ENCODE measurements at regions not wholly inside any gene's neighbourhood (a gene's known extent, or its start where the extent isn't known, plus 50 kb on each side); places are given as distances from the start of the nearest gene placed in this dataset.
A peak's percentile ranks its signal among the peaks of the same experiment; 100 is the strongest.

- no peak overlapping the region for H3K4me3 ChIP-seq (ENCODE audit: low read depth, low read length)
- no peak for TF ChIP-seq CTCF (IDR thresholded peaks at IDR 0.05; ENCODE audit: low read depth, low read length)
- in situ Hi-C loops (cut with HindIII; ENCODE audit: low sequenced_read_pairs), result no loop called here
- DNase-seq (ENCODE audit: low read depth, low spot score), result no peak
Observed at GRCh38 chr21:17231124-17231523, 281.7 kb upstream of the CXADR start.

- in situ Hi-C loops (cut with HindIII; ENCODE audit: low sequenced_read_pairs), result no loop called here
- no peak overlapping the region for H3K4me3 ChIP-seq (ENCODE audit: low read depth, low read length)
- no peak for DNase-seq (ENCODE audit: low read depth, low spot score)
- no peak for TF ChIP-seq CTCF (IDR thresholded peaks at IDR 0.05; ENCODE audit: low read depth, low read length)
Observed at GRCh38 chr21:17231771-17232170, 281.1 kb upstream of the CXADR start.

- TF ChIP-seq CTCF (IDR thresholded peaks at IDR 0.05; ENCODE audit: low read depth, low read length), result no peak
- in situ Hi-C loops (cut with HindIII; ENCODE audit: low sequenced_read_pairs), result no loop called here
Observed at GRCh38 chr21:17238468-17238867, 274.4 kb upstream of the CXADR start.

GRCh38 chr21:17250778-17251241 lies 262.0 kb upstream of the CXADR start:
- DNase-seq (ENCODE audit: low read depth, low spot score), result peak; percentile 8
- TF ChIP-seq CTCF (IDR thresholded peaks at IDR 0.05; ENCODE audit: low read depth, low read length), result no peak
- in situ Hi-C loops (cut with HindIII; ENCODE audit: low sequenced_read_pairs), result no loop called here
- H3K4me3 ChIP-seq (ENCODE audit: low read depth, low read length), result no peak overlapping the region

More at GRCh38 chr21:17238468-17238867, 274.4 kb upstream of the CXADR start:
- no peak for DNase-seq (ENCODE audit: low read depth, low spot score)
- H3K4me3 ChIP-seq (ENCODE audit: low read depth, low read length), result no peak overlapping the region

- TF ChIP-seq CTCF (IDR thresholded peaks at IDR 0.05; ENCODE audit: low read depth, low read length), result no peak
- no peak overlapping the region for H3K4me3 ChIP-seq (ENCODE audit: low read depth, low read length)
- in situ Hi-C loops (cut with HindIII; ENCODE audit: low sequenced_read_pairs), result no loop called here
- DNase-seq (ENCODE audit: low read depth, low spot score), result no peak
Observed at GRCh38 chr21:17257784-17258183, 255.1 kb upstream of the CXADR start.

- in situ Hi-C loops (cut with HindIII; ENCODE audit: low sequenced_read_pairs), result no loop called here
- TF ChIP-seq CTCF (IDR thresholded peaks at IDR 0.05; ENCODE audit: low read depth, low read length), result no peak
- no peak overlapping the region for H3K4me3 ChIP-seq (ENCODE audit: low read depth, low read length)
- no peak for DNase-seq (ENCODE audit: low read depth, low spot score)
Observed at GRCh38 chr21:17264182-17264581, 248.7 kb upstream of the CXADR start.

DNA sequence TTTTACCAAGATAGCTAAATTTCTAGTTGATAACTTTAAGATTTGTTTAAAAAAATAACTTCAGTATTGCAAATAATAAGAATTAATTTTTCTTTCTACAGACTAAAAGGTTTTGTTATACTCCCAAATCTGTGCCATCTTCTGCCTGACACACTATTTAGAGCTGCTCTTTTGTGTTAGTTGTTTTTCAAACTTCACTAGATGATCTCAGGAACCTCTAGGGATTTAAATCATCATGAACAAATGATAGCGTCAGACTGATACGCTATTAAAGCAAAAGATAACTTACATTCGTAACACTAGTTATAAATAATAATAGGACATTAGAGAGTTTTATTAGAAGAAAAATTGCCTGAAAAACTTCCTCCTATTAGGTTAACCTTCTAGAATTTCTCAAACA lies 243.1 kb upstream of the CXADR start:
- no peak for DNase-seq (ENCODE audit: low read depth, low spot score)
- TF ChIP-seq CTCF (IDR thresholded peaks at IDR 0.05; ENCODE audit: low read depth, low read length), result no peak
- no peak overlapping the region for H3K4me3 ChIP-seq (ENCODE audit: low read depth, low read length)
- in situ Hi-C loops (cut with HindIII; ENCODE audit: low sequenced_read_pairs), result no loop called here

Data from astrocyte of the spinal cord (primary cell).